ENCODE measurements at regions not wholly inside any gene's neighbourhood (a gene's known extent, or its start where the extent isn't known, plus 50 kb on each side); places are given as distances from the start of the nearest gene placed in this dataset.

DNA sequence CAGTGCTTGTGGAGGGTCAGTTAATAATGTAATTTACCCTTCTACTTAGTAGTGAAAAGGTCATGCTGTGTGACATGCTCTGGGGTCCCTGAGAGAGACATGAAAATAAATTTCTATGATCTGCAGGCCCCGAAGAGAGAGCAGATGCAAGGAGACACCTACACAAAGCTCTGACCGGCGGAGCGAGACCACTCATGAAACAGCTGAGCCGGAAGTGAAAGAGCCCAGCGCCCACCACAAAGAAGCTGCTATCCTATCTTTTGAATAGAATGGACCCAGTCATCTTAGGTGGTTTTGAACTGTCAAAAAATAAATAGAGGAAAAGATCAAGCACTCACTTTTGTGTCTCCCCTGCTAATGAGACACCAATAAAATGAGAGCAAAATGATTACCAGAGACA lies 190.0 kb downstream of the MED10 start:
- TF ChIP-seq CTCF (IDR thresholded peaks at IDR 0.05) (no peak), POLR2A (IDR thresholded peaks at IDR 0.05) (no peak), POLR2AphosphoS5 (IDR thresholded peaks at IDR 0.05) (no peak)

All from gastroesophageal sphincter (tissue), 3 donors.